ENCODE measurements at regions not wholly inside any gene's neighbourhood (a gene's known extent, or its start where the extent isn't known, plus 50 kb on each side); places are given as distances from the start of the nearest gene placed in this dataset.

- TF ChIP-seq CTCF (IDR thresholded peaks at IDR 0.05; ENCODE audit: low read depth, low read length), result no peak
- DNase-seq (ENCODE audit: low read depth in 2 of 2), result no peak
- H3K4me3 ChIP-seq (replicated peaks in 1 of 2; ENCODE audit: low read depth in 2 of 2, low read length in 2 of 2), result no peak overlapping the region
Measured at GRCh38 chr4:59841698-59842097, 1358.4 kb upstream of the ADGRL3 start.

- no peak for DNase-seq (ENCODE audit: low read depth in 2 of 2)
- no peak overlapping the region for H3K4me3 ChIP-seq (replicated peaks in 1 of 2; ENCODE audit: low read depth in 2 of 2, low read length in 2 of 2)
Measured at GRCh38 chr4:59848457-59848856, 1351.7 kb upstream of the ADGRL3 start.

GRCh38 chr4:59855630-59856352 lies 1344.3 kb upstream of the ADGRL3 start:
- DNase-seq (ENCODE audit: low read depth in 2 of 2), result no peak
- TF ChIP-seq CTCF (IDR thresholded peaks at IDR 0.05; ENCODE audit: low read depth, low read length), result no peak
- no peak overlapping the region for H3K4me3 ChIP-seq (replicated peaks in 1 of 2; ENCODE audit: low read depth in 2 of 2, low read length in 2 of 2)

More at GRCh38 chr4:59848457-59848856, 1351.7 kb upstream of the ADGRL3 start:
- no peak for TF ChIP-seq CTCF (IDR thresholded peaks at IDR 0.05; ENCODE audit: low read depth, low read length)

- no peak overlapping the region for H3K4me3 ChIP-seq (replicated peaks in 1 of 2; ENCODE audit: low read depth in 2 of 2, low read length in 2 of 2)
- TF ChIP-seq CTCF (IDR thresholded peaks at IDR 0.05; ENCODE audit: low read depth, low read length), result no peak
- DNase-seq (ENCODE audit: low read depth in 2 of 2), result no peak
Measured at GRCh38 chr4:59869056-59869455, 1331.1 kb upstream of the ADGRL3 start.

GRCh38 chr4:59869559-59869958 lies 1330.6 kb upstream of the ADGRL3 start:
- no peak for TF ChIP-seq CTCF (IDR thresholded peaks at IDR 0.05; ENCODE audit: low read depth, low read length)
- H3K4me3 ChIP-seq (replicated peaks in 1 of 2; ENCODE audit: low read depth in 2 of 2, low read length in 2 of 2), result no peak overlapping the region
- DNase-seq (ENCODE audit: low read depth in 2 of 2), result no peak

- no peak for TF ChIP-seq CTCF (IDR thresholded peaks at IDR 0.05; ENCODE audit: low read depth, low read length)
- DNase-seq (ENCODE audit: low read depth in 2 of 2), result no peak
Measured at GRCh38 chr4:59881632-59882031, 1318.5 kb upstream of the ADGRL3 start.

GRCh38 chr4:59904331-59904730 lies 1295.8 kb upstream of the ADGRL3 start:
- H3K4me3 ChIP-seq (replicated peaks in 1 of 2; ENCODE audit: low read depth in 2 of 2, low read length in 2 of 2), result no peak overlapping the region
- TF ChIP-seq CTCF (IDR thresholded peaks at IDR 0.05; ENCODE audit: low read depth, low read length), result no peak
- no peak for DNase-seq (ENCODE audit: low read depth in 2 of 2)

More at GRCh38 chr4:59881632-59882031, 1318.5 kb upstream of the ADGRL3 start:
- no peak overlapping the region for H3K4me3 ChIP-seq (replicated peaks in 1 of 2; ENCODE audit: low read depth in 2 of 2, low read length in 2 of 2)
